Hepatocyte (in vitro differentiated cells): ENCODE measurements at regions not wholly inside any gene's neighbourhood (a gene's known extent, or its start where the extent isn't known, plus 50 kb on each side); places are given as distances from the start of the nearest gene placed in this dataset.

Experiments used
- EZH2phosphoT487 ChIP-seq: fragments of 200-600 bp; sonication (generic); IDR thresholded peaks from one replicate; pipeline ENCODE4 v1.6.1; 2018; ENCODE audit warnings: antibody characterized with exemption, mild to moderate bottlenecking, low read depth, moderate library complexity; ENCODE audit not compliant: unreplicated experiment, severe bottlenecking
- TF ChIP-seq, protein P1 (sequence below): fragments of 200-600 bp; sonication (generic); IDR thresholded peaks from 2 replicates; pipeline ENCODE4 v1.5.1; 2016; ENCODE audit warnings: antibody characterized with exemption, mild to moderate bottlenecking; ENCODE audit not compliant: poor library complexity

GRCh38 chr19:29092712-29093552 lies 120.0 kb downstream of the UQCRFS1 start:
- TF ChIP-seq, protein P1, sequence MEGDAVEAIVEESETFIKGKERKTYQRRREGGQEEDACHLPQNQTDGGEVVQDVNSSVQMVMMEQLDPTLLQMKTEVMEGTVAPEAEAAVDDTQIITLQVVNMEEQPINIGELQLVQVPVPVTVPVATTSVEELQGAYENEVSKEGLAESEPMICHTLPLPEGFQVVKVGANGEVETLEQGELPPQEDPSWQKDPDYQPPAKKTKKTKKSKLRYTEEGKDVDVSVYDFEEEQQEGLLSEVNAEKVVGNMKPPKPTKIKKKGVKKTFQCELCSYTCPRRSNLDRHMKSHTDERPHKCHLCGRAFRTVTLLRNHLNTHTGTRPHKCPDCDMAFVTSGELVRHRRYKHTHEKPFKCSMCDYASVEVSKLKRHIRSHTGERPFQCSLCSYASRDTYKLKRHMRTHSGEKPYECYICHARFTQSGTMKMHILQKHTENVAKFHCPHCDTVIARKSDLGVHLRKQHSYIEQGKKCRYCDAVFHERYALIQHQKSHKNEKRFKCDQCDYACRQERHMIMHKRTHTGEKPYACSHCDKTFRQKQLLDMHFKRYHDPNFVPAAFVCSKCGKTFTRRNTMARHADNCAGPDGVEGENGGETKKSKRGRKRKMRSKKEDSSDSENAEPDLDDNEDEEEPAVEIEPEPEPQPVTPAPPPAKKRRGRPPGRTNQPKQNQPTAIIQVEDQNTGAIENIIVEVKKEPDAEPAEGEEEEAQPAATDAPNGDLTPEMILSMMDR, result no peak
- no peak for TF ChIP-seq EZH2phosphoT487
